Spleen (tissue), 11 donors: ENCODE measurements at regions not wholly inside any gene's neighbourhood (a gene's known extent, or its start where the extent isn't known, plus 50 kb on each side); places are given as distances from the start of the nearest gene placed in this dataset.

Experiments used
- DNase-seq: peaks from one replicate; pipeline ENCODE4 v3.0.0-alpha.2; 2020
- H3K27ac ChIP-seq, 8 donors: fragments of 200-600 bp; sonication (generic) in 7 of 8; 1 replicate in 4 of 8; 2 replicates in 4 of 8; pipeline versions ENCODE4 v1.5.0 to v1.8.0; 2016 to 2021; ENCODE audit warnings: inconsistent platforms in 4 of 8, mild to moderate bottlenecking in 4 of 8, moderate library complexity in 1 of 8
- H3K27me3 ChIP-seq, 7 donors: fragments of 200-600 bp; sonication (generic) in 6 of 7; replicated peaks in 1 of 7; 1 replicate in 4 of 7; 2 replicates in 3 of 7; pipeline versions ENCODE4 v1.5.0 to v1.8.0; 2016 to 2021; ENCODE audit warnings: inconsistent platforms in 3 of 7, mild to moderate bottlenecking in 1 of 7
- H3K36me3 ChIP-seq, 6 donors: fragments of 200-600 bp; sonication (generic) in 5 of 6; 1 replicate in 4 of 6; 2 replicates in 2 of 6; pipeline versions ENCODE4 v1.5.0 to v1.8.0; 2016 to 2021; ENCODE audit warnings: inconsistent platforms in 2 of 6
- H3K4me1 ChIP-seq, 6 donors: fragments of 200-600 bp; sonication (generic) in 5 of 6; 1 replicate in 3 of 6; 2 replicates in 3 of 6; pipeline versions ENCODE4 v1.5.0 to v1.8.0; 2016 to 2021; ENCODE audit warnings: inconsistent platforms in 3 of 6
- H3K4me3 ChIP-seq, 8 donors: fragments of 200-600 bp; sonication (generic) in 7 of 8; 1 replicate in 4 of 8; 2 replicates in 4 of 8; pipeline versions ENCODE4 v1.5.0 to v1.8.0; 2016 to 2021; ENCODE audit warnings: inconsistent platforms in 4 of 8, mild to moderate bottlenecking in 4 of 8, moderate library complexity in 2 of 8
- H3K9me3 ChIP-seq, 8 donors: fragments of 200-600 bp; sonication (generic) in 7 of 8; 1 replicate in 4 of 8; 2 replicates in 4 of 8; pipeline versions ENCODE4 v1.5.0 to v1.8.0; 2016 to 2021; ENCODE audit warnings: inconsistent platforms in 4 of 8
- POLR2A ChIP-seq, 3 donors: fragments of 450-650 bp; IDR thresholded peaks; one replicate each; pipeline ENCODE4 v1.5.1; 2017; ENCODE audit warnings: antibody characterized with exemption in 3 of 3, mild to moderate bottlenecking in 1 of 3
- POLR2AphosphoS5 ChIP-seq, 3 donors: sonication (generic); formaldehyde crosslinking; IDR thresholded peaks; one replicate each; pipeline ENCODE4 v1.5.1; 2017; ENCODE audit warnings: antibody characterized with exemption in 3 of 3
- WGBS, 5 donors: extraction: QIAGEN DNeasy Blood & Tissue Kit in 3 of 5; methylation state at CpG; one replicate each; pipeline versions ENCODE4 v1.1.5 to v1.1.7; 2013 to 2018; 5-methylcytosine and 5-hydroxymethylcytosine counted together
- intact Hi-C: fragments of 100-400 bp; cut with DNase I; formaldehyde crosslinking; loops from one replicate; pipeline ENCODE4 v1.15.0; 2023; ENCODE audit warnings: low total_unique reads
- TF ChIP-seq, protein P1 (sequence below), 11 experiments: fragments of 200-600 bp in 7 of 11; fragments of 450-650 bp in 4 of 11; sonication (generic) in 4 of 11; IDR thresholded peaks in 8 of 11; conservative IDR thresholded peaks in 3 of 11; 1 replicate in 7 of 11; 2 replicates in 4 of 11; pipeline versions ENCODE4 v1.4.0 to v1.8.0; 2016 to 2021; ENCODE audit warnings: antibody characterized with exemption in 11 of 11, inconsistent platforms in 4 of 11, mild to moderate bottlenecking in 1 of 11
- donor health status: healthy with polysubstance abuse.
- donor health status: DM: no; HTN: no; CAD: no; lungs with moderate emphysema.
- donor health status: DM: no; HTN: no; CAD: no.
- donor health status: Bipolar disorder and iron deficiency.
- donor health status: healthy.
- donor health status: DM: no; HTN: no; CAD: no.
- donor health status: DM: yes; HTN: yes; CAD: no.

DNA sequence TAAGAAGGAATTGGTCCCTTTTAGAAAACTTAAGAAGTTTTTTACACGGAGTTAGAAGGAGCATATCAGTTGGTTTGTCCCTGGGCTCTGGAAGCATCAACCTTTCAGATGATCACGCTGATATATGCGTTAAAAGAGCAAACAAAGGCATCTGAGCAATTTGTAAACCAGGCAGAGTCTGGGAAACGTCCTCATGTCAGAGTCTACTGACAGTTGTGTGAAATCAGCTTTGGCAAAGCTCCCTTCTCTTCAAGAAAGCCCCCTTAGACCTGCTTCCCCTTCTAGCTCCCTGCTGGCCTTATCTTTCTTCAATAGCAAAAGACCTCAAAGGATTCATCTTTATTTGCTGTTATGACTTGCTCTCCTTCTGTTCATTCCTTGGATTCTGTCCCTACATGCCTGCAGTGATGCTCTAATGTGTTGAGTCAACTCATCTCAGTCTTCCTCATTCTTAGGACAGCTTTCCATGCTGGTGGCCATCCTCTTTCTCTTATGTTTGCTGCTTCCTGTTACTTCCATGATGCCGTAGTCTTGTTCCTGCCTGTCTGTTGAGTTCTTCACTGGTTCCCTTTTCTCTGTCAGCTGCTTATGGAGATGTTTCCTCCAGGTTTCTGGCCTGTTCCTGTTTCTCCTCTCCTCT, 106.5 kb upstream of the BMPER start:
- 68 to 78% (median 73%) methylated on average over 5 of the region's 5 CpGs for WGBS, 5 donors
- TF ChIP-seq POLR2A (IDR thresholded peaks at IDR 0.05) (no peak), POLR2AphosphoS5 (IDR thresholded peaks at IDR 0.05) (no peak)
- TF ChIP-seq, protein P1, sequence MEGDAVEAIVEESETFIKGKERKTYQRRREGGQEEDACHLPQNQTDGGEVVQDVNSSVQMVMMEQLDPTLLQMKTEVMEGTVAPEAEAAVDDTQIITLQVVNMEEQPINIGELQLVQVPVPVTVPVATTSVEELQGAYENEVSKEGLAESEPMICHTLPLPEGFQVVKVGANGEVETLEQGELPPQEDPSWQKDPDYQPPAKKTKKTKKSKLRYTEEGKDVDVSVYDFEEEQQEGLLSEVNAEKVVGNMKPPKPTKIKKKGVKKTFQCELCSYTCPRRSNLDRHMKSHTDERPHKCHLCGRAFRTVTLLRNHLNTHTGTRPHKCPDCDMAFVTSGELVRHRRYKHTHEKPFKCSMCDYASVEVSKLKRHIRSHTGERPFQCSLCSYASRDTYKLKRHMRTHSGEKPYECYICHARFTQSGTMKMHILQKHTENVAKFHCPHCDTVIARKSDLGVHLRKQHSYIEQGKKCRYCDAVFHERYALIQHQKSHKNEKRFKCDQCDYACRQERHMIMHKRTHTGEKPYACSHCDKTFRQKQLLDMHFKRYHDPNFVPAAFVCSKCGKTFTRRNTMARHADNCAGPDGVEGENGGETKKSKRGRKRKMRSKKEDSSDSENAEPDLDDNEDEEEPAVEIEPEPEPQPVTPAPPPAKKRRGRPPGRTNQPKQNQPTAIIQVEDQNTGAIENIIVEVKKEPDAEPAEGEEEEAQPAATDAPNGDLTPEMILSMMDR (IDR thresholded peaks at IDR 0.05 in 8 of 11, conservative IDR thresholded peaks at IDR 0.05 in 3 of 11) = no peak
- H3K27ac ChIP-seq = no peak overlapping the region
- no peaks in the 10 kb centered on the region for H3K36me3 ChIP-seq
- no peak overlapping the region for H3K4me3 ChIP-seq
- no peaks in the 10 kb centered on the region for H3K4me1 ChIP-seq
- intact Hi-C loops = no loop called here
- DNase-seq = no peak
- no peaks in the 10 kb centered on the region for H3K9me3 ChIP-seq
- H3K27me3 ChIP-seq = no peaks in the 10 kb centered on the region

GRCh38 chr7:33799766-33800165, 105.6 kb upstream of the BMPER start:
- WGBS, 5 donors = 72 to 98% (median 92%) methylated on average over 2 of the region's 2 CpGs
- no peak overlapping the region for H3K27ac ChIP-seq
- H3K4me3 ChIP-seq = no peak overlapping the region
- no peaks in the 10 kb centered on the region for H3K9me3 ChIP-seq
- no peaks in the 10 kb centered on the region for H3K36me3 ChIP-seq
- DNase-seq = no peak
- H3K27me3 ChIP-seq = no peaks in the 10 kb centered on the region
- no peaks in the 10 kb centered on the region for H3K4me1 ChIP-seq
- TF ChIP-seq, protein P1 (IDR thresholded peaks at IDR 0.05 in 8 of 11, conservative IDR thresholded peaks at IDR 0.05 in 3 of 11) = no peak
- TF ChIP-seq POLR2AphosphoS5 (IDR thresholded peaks at IDR 0.05) = no peak
- TF ChIP-seq POLR2A (IDR thresholded peaks at IDR 0.05) = no peak
- intact Hi-C loops = no loop called here

DNA sequence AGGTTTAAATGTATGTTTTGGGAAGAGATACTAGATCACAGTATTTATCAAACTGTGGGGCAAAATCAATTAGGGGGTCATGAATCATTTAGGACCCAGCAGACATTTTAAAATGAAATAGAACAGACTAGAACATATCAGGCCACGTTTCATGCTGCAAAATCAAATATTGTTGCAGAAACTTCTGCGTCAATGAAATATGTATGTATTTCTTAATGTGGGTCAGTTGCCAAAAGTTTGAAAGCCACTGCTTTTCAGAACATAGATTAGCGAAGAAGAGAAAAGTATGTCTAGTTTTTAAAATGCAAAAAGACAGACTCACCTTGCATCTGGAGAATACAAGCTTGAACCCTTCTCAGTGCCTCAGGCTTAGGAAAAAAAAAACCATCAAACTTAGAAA, 102.7 kb upstream of the BMPER start:
- no peak overlapping the region for H3K27ac ChIP-seq
- peaks cover 0 to 20% (median 12%) of the 10 kb centered on the region in 6 donors for H3K4me1 ChIP-seq
- no peaks in the 10 kb centered on the region for H3K9me3 ChIP-seq
- H3K27me3 ChIP-seq = no peaks in the 10 kb centered on the region
- H3K4me3 ChIP-seq = no peak overlapping the region
- DNase-seq = no peak
- whole genome bisulfite sequencing, 5 donors = 81 to 91% (median 86%) methylated on average over 3 of the region's 3 CpGs
- TF ChIP-seq POLR2AphosphoS5 (IDR thresholded peaks at IDR 0.05) (no peak), POLR2A (IDR thresholded peaks at IDR 0.05) (no peak)
- TF ChIP-seq, protein P1 (IDR thresholded peaks at IDR 0.05 in 8 of 11, conservative IDR thresholded peaks at IDR 0.05 in 3 of 11) = no peak
- H3K36me3 ChIP-seq = no peaks in the 10 kb centered on the region
- intact Hi-C loops = no loop called here

DNA sequence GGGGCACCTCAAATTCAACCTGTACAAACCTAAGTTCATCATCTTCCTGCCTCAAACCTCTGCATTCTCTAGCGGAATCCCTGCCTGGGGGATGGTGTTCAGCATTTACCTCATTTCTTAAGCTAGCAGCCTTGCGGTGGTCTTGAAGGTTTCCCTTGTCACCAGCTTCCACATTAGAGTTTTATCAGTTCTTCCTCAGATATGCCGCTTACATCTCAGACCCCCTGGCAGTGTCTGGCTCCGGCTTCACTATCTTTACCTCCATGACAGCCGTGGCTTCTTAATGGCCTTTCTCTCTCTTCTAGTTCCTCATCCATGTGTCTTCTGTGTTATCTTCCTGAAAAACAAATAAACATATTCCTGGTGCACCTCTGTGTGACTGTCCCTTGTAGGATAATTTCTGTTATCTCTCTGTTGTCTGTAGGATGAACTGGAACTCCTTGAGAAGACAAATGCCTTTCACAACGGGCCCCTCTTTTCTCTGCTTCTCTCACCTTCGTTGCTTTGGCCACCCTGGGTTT, 101.1 kb upstream of the BMPER start:
- DNase-seq = no peak
- Histone ChIP-seq H3K27me3 (no peaks in the 10 kb centered on the region), H3K36me3 (no peaks in the 10 kb centered on the region), H3K4me3 (no peak overlapping the region), H3K9me3 (no peaks in the 10 kb centered on the region), H3K27ac (no peak overlapping the region), H3K4me1 (peaks cover 0 to 20% (median 12%) of the 10 kb centered on the region in 6 donors)
- TF ChIP-seq POLR2AphosphoS5 (IDR thresholded peaks at IDR 0.05) (no peak), POLR2A (IDR thresholded peaks at IDR 0.05) (no peak)
- TF ChIP-seq, protein P1 (IDR thresholded peaks at IDR 0.05 in 8 of 11, conservative IDR thresholded peaks at IDR 0.05 in 3 of 11) = no peak
- intact Hi-C loops = no loop called here
- WGBS, 5 donors = 85 to 94% (median 89%) methylated on average over 7 of the region's 7 CpGs
